HG02642 (cell line): ENCODE measurements at regions not wholly inside any gene's neighbourhood (a gene's known extent, or its start where the extent isn't known, plus 50 kb on each side); places are given as distances from the start of the nearest gene placed in this dataset.
"Not testable (repeated sequence)": the region's sequence is repeated elsewhere in the genome, so short reads cannot be mapped to it uniquely, and the experiment has no call there.

Source experiments
- ATAC-seq: cut with Tn5 transposase; IDR thresholded peaks from one replicate; pipeline ENCODE4 v1.9.1; 2021; ENCODE audit warnings: mild to moderate bottlenecking; ENCODE audit not compliant: unreplicated experiment, poor library complexity

DNA sequence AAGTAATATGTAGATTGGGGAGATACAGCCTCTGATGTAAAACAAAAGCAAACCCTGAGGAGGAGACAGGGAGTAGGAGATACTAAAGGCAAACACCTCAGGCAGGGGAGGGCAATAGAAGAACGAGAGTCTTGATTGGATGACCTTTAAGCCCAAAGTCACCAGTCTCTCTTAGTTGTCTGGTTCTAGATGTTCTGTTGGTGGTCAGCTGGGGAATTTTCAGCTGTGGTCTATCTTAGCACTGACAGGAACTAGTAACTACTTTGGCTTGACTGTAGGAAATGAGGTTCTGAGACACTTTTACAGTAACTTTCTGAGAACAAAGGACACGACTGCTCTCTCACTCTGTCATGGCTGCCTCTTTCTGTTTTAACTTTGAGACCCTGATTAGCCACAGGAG, 290.7 kb upstream of the MIR17HG start:
- peak; percentile 86 for ATAC-seq

- not testable (repeated sequence) for ATAC-seq
These were observed 290.0 kb upstream of the MIR17HG start for GRCh38 chr13:91057507-91057906.

GRCh38 chr13:91058066-91058465, 289.4 kb upstream of the MIR17HG start:
- no peak for ATAC-seq

DNA sequence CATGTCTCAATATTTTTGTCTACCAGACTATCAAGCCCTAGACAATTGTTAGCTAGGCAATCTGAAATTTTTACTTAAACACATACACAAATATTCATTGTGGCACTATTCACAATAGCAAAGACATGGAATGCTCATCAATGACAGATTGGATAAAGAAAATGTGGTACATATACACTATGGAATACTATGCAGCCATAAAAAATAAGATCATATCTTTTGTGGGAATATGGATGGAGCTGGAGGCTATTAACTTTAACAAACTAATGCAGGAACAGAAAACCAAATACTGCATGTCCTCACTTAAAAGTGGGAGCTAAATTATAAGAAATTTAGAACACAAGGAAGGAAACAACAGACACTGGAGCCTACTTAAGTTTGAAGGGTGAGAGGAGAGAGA, 288.6 kb upstream of the MIR17HG start:
- no peak for ATAC-seq

DNA sequence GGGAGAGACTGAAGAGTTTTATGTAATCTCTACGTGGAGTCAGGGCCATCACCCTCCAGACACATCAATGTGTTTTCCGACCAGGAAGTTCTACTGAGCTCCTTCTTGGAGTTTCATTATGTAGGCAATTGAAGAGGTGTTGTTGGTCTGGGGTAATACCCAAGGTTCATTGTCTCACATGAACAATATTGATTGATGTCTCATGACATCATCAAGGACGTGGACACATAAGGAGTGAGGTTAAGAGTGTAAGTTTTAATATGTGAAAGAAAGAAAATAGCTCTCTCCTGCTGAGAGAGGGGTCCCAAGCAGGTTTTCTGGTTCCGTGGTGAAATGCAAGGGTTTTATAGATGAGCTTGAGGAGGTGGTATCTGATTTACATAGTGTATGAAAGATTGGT, 280.7 kb upstream of the MIR17HG start:
- ATAC-seq: no peak

DNA sequence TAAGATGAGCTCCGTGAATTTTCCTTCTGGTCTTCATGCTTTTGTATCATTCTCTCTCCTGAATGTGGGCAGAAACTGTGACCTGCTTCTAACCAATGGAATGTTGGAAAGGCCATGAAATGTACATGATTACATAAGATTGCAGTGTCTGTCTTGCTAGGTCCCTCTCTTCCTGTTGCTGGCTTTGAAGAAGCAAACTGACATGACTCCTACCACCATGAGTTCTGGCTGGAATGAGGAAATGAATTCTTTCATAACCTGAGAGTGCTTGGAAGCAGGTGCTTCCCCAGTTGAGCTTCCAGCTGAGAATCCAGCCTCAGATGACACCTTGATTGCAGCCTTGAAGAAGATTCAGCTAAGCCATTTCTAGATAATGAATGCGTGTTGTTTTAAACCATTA, 275.0 kb upstream of the MIR17HG start:
- ATAC-seq: no peak

DNA sequence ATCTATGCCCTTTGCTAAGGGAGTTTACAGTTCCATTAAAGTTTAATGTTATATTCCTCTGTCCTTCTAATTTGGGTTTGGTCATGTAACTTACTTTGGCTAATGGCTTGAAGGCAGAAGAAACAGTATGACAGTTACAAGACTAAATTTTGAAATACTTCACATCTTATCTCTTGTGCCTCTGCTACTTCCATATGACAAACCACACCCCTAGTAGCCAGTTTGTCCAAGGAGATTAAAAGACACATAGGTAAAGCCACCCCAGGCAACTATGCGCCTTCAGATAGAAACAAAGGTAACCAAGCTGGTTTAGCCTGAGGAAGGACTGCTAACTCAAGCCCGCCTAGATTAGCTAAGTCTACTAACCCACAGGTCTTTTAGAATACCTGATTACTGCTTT, 273.4 kb upstream of the MIR17HG start:
- no peak for ATAC-seq

- ATAC-seq: no peak
These were observed 270.7 kb upstream of the MIR17HG start for GRCh38 chr13:91076830-91077229.

DNA sequence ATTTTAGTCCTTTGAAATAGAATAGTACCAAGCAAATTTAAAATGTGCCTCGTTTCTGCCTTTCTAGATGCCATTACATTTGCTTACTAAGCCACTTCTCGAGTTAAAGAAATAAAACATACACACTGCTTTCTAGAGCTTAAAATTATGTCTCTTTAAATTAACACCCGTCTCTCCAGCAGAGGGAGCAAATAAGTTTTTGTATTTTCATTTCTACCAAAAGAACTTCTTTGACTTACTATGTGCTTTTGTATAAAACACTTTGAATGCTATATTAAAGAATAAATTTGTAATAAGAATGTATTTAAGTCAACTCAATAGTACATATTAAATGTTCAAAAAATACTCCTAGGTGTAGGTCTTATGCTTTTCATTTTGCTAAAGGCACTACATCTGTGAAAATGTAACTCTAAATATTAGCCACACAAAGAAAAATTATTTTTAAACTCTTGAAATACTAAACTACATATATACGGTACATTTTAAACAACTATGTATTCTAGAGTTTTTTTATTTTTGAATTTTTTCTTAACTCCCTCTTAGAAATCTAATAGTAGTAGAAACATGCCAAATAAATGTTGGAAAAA, 269.3 kb upstream of the MIR17HG start:
- ATAC-seq: no peak

DNA sequence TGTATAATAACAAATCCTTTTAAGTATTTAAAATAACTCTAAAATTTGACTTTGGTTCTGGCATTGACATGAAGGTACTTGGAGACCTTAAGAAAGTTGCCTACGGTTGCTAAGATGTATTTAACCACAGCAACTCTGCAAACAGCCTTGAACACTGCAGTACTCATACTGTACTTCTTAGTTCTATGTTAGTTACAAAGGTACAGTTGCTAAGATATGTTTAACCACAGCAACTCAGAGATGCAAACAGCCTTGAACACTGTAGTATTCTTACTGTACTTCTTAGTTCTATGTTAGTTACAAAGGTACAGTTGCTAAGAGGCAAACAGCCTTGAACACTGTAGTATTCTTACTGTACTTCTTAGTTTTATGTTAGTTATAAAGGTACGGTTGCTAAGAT, 268.3 kb upstream of the MIR17HG start:
- ATAC-seq: no peak

- no peak for ATAC-seq
These were observed 262.4 kb upstream of the MIR17HG start for GRCh38 chr13:91085127-91085526.

DNA sequence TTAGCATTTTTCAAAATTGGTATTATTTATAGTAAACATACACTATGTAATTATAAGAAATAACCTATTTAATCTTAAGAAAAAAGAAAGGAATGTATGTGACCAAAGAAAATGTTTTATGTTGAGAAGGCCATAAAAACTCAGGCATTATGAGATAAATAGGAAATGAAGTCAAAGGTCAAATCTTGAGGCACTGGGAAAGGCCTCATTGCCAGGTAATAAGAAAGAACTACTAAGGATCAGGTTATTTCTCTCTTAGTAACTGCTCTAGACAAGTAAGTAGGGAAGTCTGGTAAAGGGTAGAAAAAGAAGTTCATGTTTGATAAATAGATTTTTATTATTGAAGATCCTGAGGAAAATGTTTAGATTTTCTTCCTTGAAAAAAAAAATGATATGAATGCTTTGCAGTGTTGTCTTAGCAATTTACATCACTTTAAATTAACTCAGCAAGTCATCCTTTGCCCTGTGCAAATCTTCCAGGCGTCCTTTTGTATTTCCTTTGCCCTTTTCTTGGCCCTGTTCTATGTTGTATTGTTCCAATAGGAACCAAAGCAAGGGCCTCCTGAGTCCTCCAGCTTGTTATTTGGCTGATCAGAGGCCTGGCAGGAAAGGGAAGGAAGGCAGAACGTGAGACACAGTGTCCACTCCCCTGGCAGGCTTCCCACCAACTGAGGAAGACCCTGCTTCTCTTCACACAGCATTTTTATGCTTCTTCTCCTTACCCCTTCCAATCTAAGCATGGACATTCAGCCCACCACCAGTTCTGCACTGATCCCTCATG, 260.4 kb upstream of the MIR17HG start:
- no peak for ATAC-seq

DNA sequence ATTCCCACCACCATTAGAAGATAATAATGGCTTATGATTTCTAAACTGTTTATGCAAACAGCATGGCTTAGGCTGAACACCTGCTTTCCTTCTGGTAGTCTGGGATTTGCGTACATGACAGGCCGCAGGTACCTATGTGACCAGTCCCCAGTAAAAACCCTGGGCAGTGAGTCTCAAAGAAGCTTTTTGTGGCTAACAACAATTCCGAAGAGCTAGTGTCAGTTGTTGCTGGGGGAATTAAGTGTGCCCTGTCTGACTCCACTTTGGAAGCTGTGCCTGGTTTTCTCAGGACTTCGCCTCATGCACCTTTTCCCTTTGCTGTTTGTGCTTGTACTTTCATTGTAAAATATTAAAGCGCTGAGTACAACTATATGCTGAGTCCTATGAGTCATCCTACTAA, 250.2 kb upstream of the MIR17HG start:
- no peak for ATAC-seq

DNA sequence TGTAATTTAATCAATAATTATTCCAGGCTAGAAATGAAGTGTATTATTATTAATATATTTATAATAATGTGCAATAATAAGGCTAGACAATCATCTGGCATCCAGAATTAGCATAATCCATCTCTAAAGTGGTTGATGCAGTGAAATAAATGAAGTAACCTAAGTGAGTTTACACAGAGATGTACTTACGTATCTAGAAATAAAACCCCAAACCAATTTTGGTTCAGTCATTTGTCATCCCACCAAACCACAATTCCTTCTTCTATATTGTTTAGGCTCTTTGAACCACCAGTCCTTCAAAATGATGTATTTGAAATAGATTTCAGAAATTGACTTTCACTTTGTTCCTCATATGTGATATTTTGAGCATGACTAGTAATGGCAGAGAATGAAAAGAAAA, 247.6 kb upstream of the MIR17HG start:
- no peak for ATAC-seq

DNA sequence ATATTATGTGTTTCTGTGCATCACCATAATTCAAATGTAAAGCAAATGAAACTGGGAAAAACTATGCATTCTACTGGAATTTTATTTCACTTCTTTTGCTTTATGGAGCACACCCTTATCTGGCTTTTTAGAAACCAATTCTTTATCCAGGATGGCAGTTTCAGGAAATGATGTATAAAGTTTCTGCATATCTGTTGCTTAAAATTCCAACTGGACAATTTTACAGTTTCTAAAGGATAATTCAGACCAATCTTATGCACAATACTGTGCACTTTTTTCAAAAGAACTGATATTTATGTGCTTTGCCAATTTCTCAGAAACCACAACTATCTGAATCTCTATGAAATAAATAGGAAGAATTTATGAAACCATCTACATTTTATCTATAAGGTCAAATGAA, 246.5 kb upstream of the MIR17HG start:
- ATAC-seq: no peak

DNA sequence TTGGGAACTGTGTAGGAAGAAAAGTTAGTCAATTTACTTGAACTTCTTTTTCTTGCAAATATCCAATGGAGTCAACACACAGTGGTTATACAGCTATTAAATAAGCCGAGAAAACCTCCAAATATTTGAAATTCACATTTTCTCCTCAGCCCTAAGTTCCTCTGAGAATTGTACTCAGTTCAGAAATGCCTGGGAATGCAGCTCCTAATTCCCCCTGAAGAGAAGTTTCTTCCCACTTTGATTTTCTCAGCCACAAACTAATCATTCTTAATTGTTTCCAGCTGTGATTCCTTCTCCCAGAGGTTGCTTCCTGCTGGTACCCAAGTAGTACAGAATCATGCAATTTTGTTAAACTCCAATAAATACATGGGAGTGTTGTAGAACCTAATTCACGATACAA, 246.1 kb upstream of the MIR17HG start:
- ATAC-seq: no peak

- ATAC-seq: no peak
These were observed 242.2 kb upstream of the MIR17HG start for GRCh38 chr13:91105270-91105669.

GRCh38 chr13:91106565-91106964, 240.9 kb upstream of the MIR17HG start:
- ATAC-seq: no peak

DNA sequence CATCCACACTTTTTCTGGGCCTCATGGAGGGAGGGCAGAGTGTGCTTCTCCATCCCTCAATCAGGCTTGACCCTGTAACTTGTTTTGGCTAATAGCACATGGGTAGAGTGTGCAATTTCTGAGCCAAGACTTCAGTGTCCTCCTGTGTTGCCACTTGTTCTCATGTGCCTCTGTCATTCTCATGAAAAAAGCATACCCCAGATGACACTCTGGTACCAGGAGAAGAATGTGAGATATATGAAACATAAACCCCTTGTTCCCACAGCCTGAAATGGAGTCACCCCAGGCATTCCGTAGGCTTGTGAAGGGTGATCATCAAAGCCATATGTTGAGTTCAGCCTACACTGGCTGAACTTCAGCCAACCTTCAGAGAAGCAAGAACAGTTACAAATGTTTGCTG, 239.2 kb upstream of the MIR17HG start:
- no peak for ATAC-seq

GRCh38 chr13:91111476-91112200, 235.8 kb upstream of the MIR17HG start:
- ATAC-seq: no peak

DNA sequence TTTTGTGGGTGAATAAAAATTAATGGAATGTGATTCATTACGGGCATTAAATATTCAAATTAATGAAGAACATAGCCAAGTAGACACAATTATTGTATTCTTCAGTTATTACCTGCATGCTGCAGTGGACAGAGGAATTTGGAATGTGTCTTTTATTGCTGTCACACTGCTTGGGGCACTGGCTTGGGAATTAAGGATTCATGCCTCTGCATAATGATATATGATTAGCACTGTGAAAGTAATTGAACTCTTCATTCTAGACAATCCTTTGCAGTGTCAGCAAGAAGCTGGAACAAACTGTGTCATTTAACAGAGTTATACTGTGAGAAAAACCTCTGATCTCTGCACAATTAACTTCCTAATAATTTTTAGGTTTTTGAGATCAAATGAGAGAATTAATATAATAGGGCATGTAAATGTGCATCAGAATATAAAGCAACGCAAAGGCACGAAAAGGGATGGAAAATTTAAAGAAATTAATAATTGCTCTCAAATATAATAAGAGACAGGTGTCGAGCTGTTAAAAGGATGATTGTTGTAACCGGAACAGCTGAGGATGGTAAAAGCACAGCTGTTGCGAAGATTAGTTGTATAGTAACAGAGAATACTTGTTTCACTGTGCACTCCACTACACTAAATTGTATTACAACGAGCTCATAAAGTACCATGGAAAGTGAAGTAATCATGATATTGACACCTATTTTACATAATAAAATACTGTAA, 235.1 kb upstream of the MIR17HG start:
- ATAC-seq: no peak
